K562 (cell line): ENCODE measurements at regions not wholly inside any gene's neighbourhood (a gene's known extent, or its start where the extent isn't known, plus 50 kb on each side); places are given as distances from the start of the nearest gene placed in this dataset.

Source experiments
- ATAC-seq: fragments of 200-7000 bp; cut with Tn5 transposase; 3 replicates; pipeline ENCODE4 v1.9.1; 2020; ENCODE audit warnings: moderate library complexity
- BruUV-seq: library from RNA; stranded (reverse); fragments of 400-500 nt; replicated peaks from 2 replicates; lab custom pipeline; 2021; lab: Mats Ljungman, UMichigan
- CTCF ChIA-PET: fragments of 300-600 bp; formaldehyde crosslinking; extraction: SDS; loops from one replicate; lab custom pipeline; 2021; ENCODE audit warnings: low intra/inter-chr PET ratio; lab: Yijun Ruan, JAX
- POLR2A ChIA-PET: fragments of 300-600, 350-650 bp; sonication (Branson Sonifier 250); formaldehyde crosslinking; extraction: SDS; loops from one replicate; lab custom pipeline; 2021; ENCODE audit warnings: antibody characterized with exemption, inconsistent platforms; lab: Yijun Ruan, JAX
- DNase-seq, 4 experiments: peaks; one replicate each; pipeline versions ENCODE4 v3.0.0 to v3.0.0-alpha.2; 2011 to 2018; ENCODE audit warnings: low spot score in 3 of 4, mixed read lengths in 3 of 4; ENCODE audit errors: extremely low read depth in 1 of 4
- FAIRE-seq: peaks from 2 replicates; lab custom pipeline; 2011; peaks lifted over from hg19 to GRCh38; lab: Jason Lieb, UNC
- H2AFZ ChIP-seq: 2 replicates; pipeline ENCODE4 v1.6.0; 2011; ENCODE audit warnings: low read depth, low read length, control low read depth, inconsistent platforms
- H3K27ac ChIP-seq: fragments of 200-600 bp; 3 replicates; pipeline ENCODE4 v1.8.0; 2011; ENCODE audit warnings: low read depth, mild to moderate bottlenecking, control low read depth, inconsistent platforms, low read length, moderate library complexity, mixed read lengths; ENCODE audit errors: extremely low read depth
- H3K27me3 ChIP-seq, 2 experiments: fragments of 300-600 bp in 1 of 2; 2 replicates in 1 of 2; 3 replicates in 1 of 2; pipeline versions ENCODE4 v1.6.0 to v1.8.0; 2011; ENCODE audit warnings: inconsistent platforms in 2 of 2, low read length in 2 of 2, mild to moderate bottlenecking in 1 of 2, mixed read lengths in 1 of 2, moderate library complexity in 1 of 2; ENCODE audit not compliant: control insufficient read depth in 2 of 2, insufficient read depth in 2 of 2
- H3K36me3 ChIP-seq: fragments of 300-600 bp; 3 replicates; pipeline ENCODE4 v1.8.0; 2011; ENCODE audit warnings: mild to moderate bottlenecking, low read length, inconsistent platforms; ENCODE audit not compliant: control insufficient read depth, insufficient read depth
- H3K4me1 ChIP-seq, 2 experiments: fragments of 200-600 bp in 1 of 2; replicated peaks in 1 of 2; 2 replicates in 1 of 2; 3 replicates in 1 of 2; pipeline versions ENCODE4 v1.5.1 to v1.8.0; 2011; ENCODE audit warnings: inconsistent platforms in 2 of 2, low read length in 2 of 2, mild to moderate bottlenecking in 1 of 2, mixed read lengths in 1 of 2, moderate library complexity in 1 of 2; ENCODE audit not compliant: control insufficient read depth in 2 of 2, insufficient read depth in 2 of 2
- H3K4me2 ChIP-seq: 2 replicates; pipeline ENCODE4 v1.6.1; 2011; ENCODE audit warnings: low read length, control low read depth, inconsistent platforms, mixed read lengths; ENCODE audit not compliant: insufficient read depth
- H3K4me3 ChIP-seq: fragments of 200-600 bp; sonication (generic), shearing (Covaris generic); 2 replicates; pipeline ENCODE4 v1.5.1; 2016; ENCODE audit warnings: control low read depth, inconsistent platforms
- H3K79me2 ChIP-seq: fragments of 200-600 bp; 3 replicates; pipeline ENCODE4 v1.8.0; 2011; ENCODE audit warnings: low read length, inconsistent platforms; ENCODE audit not compliant: control insufficient read depth, insufficient read depth
- H3K9ac ChIP-seq, 2 experiments: 2 replicates each; pipeline versions ENCODE4 v1.6.0 to v1.6.1; 2011; ENCODE audit warnings: low read depth in 2 of 2, low read length in 2 of 2, control low read depth in 1 of 2, inconsistent platforms in 1 of 2, mild to moderate bottlenecking in 1 of 2, mixed read lengths in 1 of 2; ENCODE audit not compliant: insufficient read depth in 1 of 2
- H3K9me1 ChIP-seq: one replicate; pipeline ENCODE4 v1.6.0; 2011; ENCODE audit warnings: inconsistent platforms, mild to moderate bottlenecking, low read length, moderate library complexity; ENCODE audit not compliant: control insufficient read depth, insufficient read depth
- H3K9me3 ChIP-seq: replicated peaks from 2 replicates; pipeline ENCODE4 v1.5.1; 2011; ENCODE audit warnings: low read depth, low read length, inconsistent platforms; ENCODE audit not compliant: control insufficient read depth, insufficient read depth
- H4K20me1 ChIP-seq: replicated peaks from 2 replicates; pipeline ENCODE4 v1.6.1; 2011; ENCODE audit warnings: low read length, inconsistent platforms, mixed read lengths; ENCODE audit not compliant: control insufficient read depth, insufficient read depth
- CEBPG ChIP-seq, 3 experiments: fragments of 200-800 bp in 1 of 3; sonication (Bioruptor generic) in 1 of 3; sonication (generic) in 1 of 3; formaldehyde crosslinking in 1 of 3; IDR thresholded peaks in 2 of 3; conservative IDR thresholded peaks in 1 of 3; 2 replicates each; pipeline versions ENCODE4 v1.6.1 to v1.8.0; 2016 to 2022; ENCODE audit warnings: missing compliant biosample characterization in 2 of 3, missing genetic modification characterization in 2 of 3, mild to moderate bottlenecking in 1 of 3, missing genetic modification reagents in 1 of 3
- DNMT1 ChIP-seq: fragments of 450-650 bp; IDR thresholded peaks from 2 replicates; pipeline ENCODE4 v1.6.1; 2016; ENCODE audit warnings: antibody characterized with exemption, mild to moderate bottlenecking
- GMEB1 ChIP-seq: fragments of 250-450 bp; sonication (Bioruptor Pico); IDR thresholded peaks from 2 replicates; pipeline ENCODE4 v1.4.0; 2020; ENCODE audit warnings: mild to moderate bottlenecking
- MNT ChIP-seq, 2 experiments: fragments of 450-650 bp; conservative IDR thresholded peaks; 2 replicates each; pipeline ENCODE4 v1.6.1; 2017; ENCODE audit warnings: mild to moderate bottlenecking in 2 of 2, moderate library complexity in 2 of 2
- RBM17 ChIP-seq: fragments of 200-400 bp; formaldehyde crosslinking; IDR thresholded peaks from 2 replicates; pipeline ENCODE4 v1.6.1; 2017; ENCODE audit warnings: low read depth, mild to moderate bottlenecking, low read length, borderline replicate concordance
- SIN3A ChIP-seq, 2 experiments: fragments of 150-350 bp in 1 of 2; IDR thresholded peaks; 2 replicates each; pipeline ENCODE4 v1.6.1; 2011 to 2016; ENCODE audit warnings: borderline replicate concordance in 2 of 2, low read depth in 2 of 2, low read length in 2 of 2, mild to moderate bottlenecking in 2 of 2, moderate library complexity in 2 of 2; ENCODE audit not compliant: control insufficient read depth in 1 of 2
- SNIP1 ChIP-seq: fragments of 450-650 bp; IDR thresholded peaks from 2 replicates; pipeline ENCODE4 v1.7.1; 2017; ENCODE audit warnings: low read depth, mild to moderate bottlenecking
- TBL1XR1 ChIP-seq, 2 experiments: IDR thresholded peaks; 2 replicates each; pipeline ENCODE4 v1.6.1; 2012; ENCODE audit warnings: improper control_type of control experiment in 2 of 2, low read length in 2 of 2, mild to moderate bottlenecking in 1 of 2
- TBP ChIP-seq: optimal IDR thresholded peaks from 2 replicates; pipeline ENCODE3; 2011; ENCODE audit warnings: low read depth, low read length, improper control_type of control experiment
- ZNF253 ChIP-seq: fragments of 250-450 bp; sonication (Bioruptor Pico); conservative IDR thresholded peaks from 2 replicates; pipeline ENCODE4 v1.6.1; 2021; ENCODE audit warnings: mild to moderate bottlenecking
- ZNF277 ChIP-seq: fragments of 250-450 bp; sonication (Bioruptor Pico); IDR thresholded peaks from 2 replicates; pipeline ENCODE4 v1.8.0; 2022; ENCODE audit warnings: inconsistent platforms, mild to moderate bottlenecking, moderate library complexity, borderline replicate concordance
- ZNF449 ChIP-seq: fragments of 250-450 bp; sonication (Bioruptor Pico); IDR thresholded peaks from 2 replicates; pipeline ENCODE4 v1.8.0; 2022; ENCODE audit warnings: moderate library complexity, mild to moderate bottlenecking, inconsistent platforms
- ZNF511 ChIP-seq: sonication (generic); formaldehyde crosslinking; IDR thresholded peaks from 2 replicates; pipeline ENCODE4 v1.8.0; 2022; ENCODE audit warnings: mild to moderate bottlenecking, missing genetic modification reagents
- WGBS: fragments of 100-300 bp; shearing (Covaris generic); methylation state at CpG from one replicate; pipeline ENCODE4 v1.1.6; 2016; ENCODE audit warnings: low coverage, mixed read lengths; ENCODE audit not compliant: insufficient coverage; ENCODE audit errors: missing lambda C conversion rate; 5-methylcytosine and 5-hydroxymethylcytosine counted together
- in situ Hi-C: fragments of 300-500 bp; cut with MboI; formaldehyde crosslinking; loops from 4 replicates; pipeline ENCODE4 v1.15.0; 2018; ENCODE audit warnings: inconsistent platforms, mixed read lengths
- intact Hi-C: fragments of 100-400 bp; cut with micrococcal nuclease; formaldehyde crosslinking; loops from 2 replicates; pipeline ENCODE4 v1.14.2; 2022

GRCh38 chr4:100708776-100709175 is 191.0 kb upstream of the EMCN start:
- no peak for ATAC-seq
- Histone ChIP-seq H3K36me3 (no peaks in the 10 kb centered on the region), H3K4me2 (no peak overlapping the region), H3K9me3 (no peaks in the 10 kb centered on the region), H3K9ac (no peak overlapping the region), H3K9me1 (no peaks in the 10 kb centered on the region), H3K4me3 (no peak overlapping the region), H3K27me3 (no peaks in the 10 kb centered on the region), H3K27ac (no peak overlapping the region), H2AFZ (no peak overlapping the region), H4K20me1 (no peaks in the 10 kb centered on the region), H3K4me1 (no peaks in the 10 kb centered on the region), H3K79me2 (no peaks in the 10 kb centered on the region)
- in situ Hi-C loops = no loop called here
- 0% methylated on average over 4 of the region's 4 CpGs for WGBS
- no peak for FAIRE-seq
- no TSS peak for BruUV-seq
- ChIA-PET CTCF (no interaction called here), POLR2A (no interaction called here)
- no peak for DNase-seq
- intact Hi-C loops = no loop called here
- TF ChIP-seq ZNF449 = no peak
- no peak for TF ChIP-seq ZNF253 (CRISPR knock-in tag)
- TF ChIP-seq SIN3A (IDR thresholded peaks at IDR 0.05; ENCODE audit: borderline replicate concordance in 2 of 2, control insufficient read depth in 1 of 2, low read depth in 2 of 2, low read length in 2 of 2) = no peak
- TF ChIP-seq ZNF277 = no peak
- no peak for TF ChIP-seq TBP
- no peak for TF ChIP-seq SNIP1
- no peak for TF ChIP-seq ZNF511 (CRISPR knock-in tag)
- no peak for TF ChIP-seq DNMT1
- no peak for TF ChIP-seq CEBPG (CRISPR knock-in tag; IDR thresholded peaks at IDR 0.05)
- TF ChIP-seq CEBPG (tag; conservative IDR thresholded peaks at IDR 0.05 in 1 of 2, IDR thresholded peaks at IDR 0.05 in 1 of 2) = no peak
- no peak for TF ChIP-seq GMEB1 (CRISPR knock-in tag)
- TF ChIP-seq RBM17 = no peak
- TF ChIP-seq MNT (conservative IDR thresholded peaks at IDR 0.05) = no peak
- no peak for TF ChIP-seq TBL1XR1 (IDR thresholded peaks at IDR 0.05; ENCODE audit: low read length in 2 of 2)
